Panc1 (cell line): ENCODE measurements at regions not wholly inside any gene's neighbourhood (a gene's known extent, or its start where the extent isn't known, plus 50 kb on each side); places are given as distances from the start of the nearest gene placed in this dataset.

ENCODE experiments used
- ATAC-seq: fragments of 200-7000 bp; cut with Tn5 transposase; 2 replicates; pipeline ENCODE4 v1.9.1; 2020; ENCODE audit warnings: mild to moderate bottlenecking, moderate library complexity
- BruUV-seq: library from RNA; stranded (reverse); fragments of 400-500 nt; replicated peaks from 2 replicates; lab custom pipeline; 2021; lab: Mats Ljungman, UMichigan
- CTCF ChIA-PET: fragments of 300-600 bp; sonication (Branson Sonifier 250); formaldehyde crosslinking; loops from one replicate; lab custom pipeline; 2022; ENCODE audit warnings: antibody characterized with exemption; lab: Charles Lee
- POLR2A ChIA-PET: fragments of 300-600 bp; sonication (Branson Sonifier 250); formaldehyde crosslinking; loops from one replicate; lab custom pipeline; 2022; ENCODE audit warnings: antibody characterized with exemption; lab: Charles Lee
- DNase-seq: peaks from one replicate; pipeline ENCODE4 v3.0.0-alpha.2; 2010; ENCODE audit warnings: low read depth, low spot score
- H3K27ac ChIP-seq: 2 replicates; pipeline ENCODE4 v1.5.1; 2011; ENCODE audit warnings: mild to moderate bottlenecking, low read length, inconsistent platforms
- H3K27me3 ChIP-seq: fragments of 200-500 bp; sonication (Bioruptor generic); 2 replicates; pipeline ENCODE4 v1.6.0; 2014; ENCODE audit warnings: low read length, inconsistent platforms; ENCODE audit not compliant: control insufficient read depth, insufficient read depth
- H3K36me3 ChIP-seq: fragments of 200-500 bp; sonication (Bioruptor generic); 2 replicates; pipeline ENCODE4 v1.5.1; 2014; ENCODE audit warnings: inconsistent platforms, mild to moderate bottlenecking, low read length, moderate library complexity; ENCODE audit not compliant: control insufficient read depth, insufficient read depth
- H3K4me1 ChIP-seq: 2 replicates; pipeline ENCODE4 v1.5.1; 2011; ENCODE audit warnings: inconsistent platforms, mild to moderate bottlenecking, low read length, moderate library complexity; ENCODE audit not compliant: control insufficient read depth, insufficient read depth
- H3K4me3 ChIP-seq, 2 experiments: 2 replicates each; pipeline ENCODE4 v1.5.1; 2011 to 2012; ENCODE audit warnings: low read depth in 2 of 2, low read length in 2 of 2, mild to moderate bottlenecking in 2 of 2, inconsistent platforms in 1 of 2, moderate library complexity in 1 of 2
- H3K9me3 ChIP-seq: fragments of 200-500 bp; sonication (Bioruptor generic); 2 replicates; pipeline ENCODE4 v1.5.1; 2014; ENCODE audit warnings: low read depth, mild to moderate bottlenecking, inconsistent platforms, low read length, moderate library complexity; ENCODE audit not compliant: control insufficient read depth, insufficient read depth
- CTCF ChIP-seq: fragments of 450-650 bp; IDR thresholded peaks from 2 replicates; pipeline ENCODE4 v1.5.1; 2017; ENCODE audit warnings: mild to moderate bottlenecking
- POLR2AphosphoS5 ChIP-seq: IDR thresholded peaks from 2 replicates; pipeline ENCODE4 v1.6.1; 2012; ENCODE audit warnings: mild to moderate bottlenecking, low read depth, low read length, moderate library complexity
- REST ChIP-seq, 2 experiments: IDR thresholded peaks; 2 replicates each; pipeline ENCODE4 v1.6.1; 2011 to 2012; ENCODE audit warnings: low read depth in 2 of 2, control low read depth in 1 of 2, low read length in 1 of 2, mild to moderate bottlenecking in 1 of 2, moderate library complexity in 1 of 2; ENCODE audit not compliant: insufficient read depth in 1 of 2
- SIN3A ChIP-seq: IDR thresholded peaks from 2 replicates; pipeline ENCODE4 v1.6.1; 2012; ENCODE audit warnings: low read depth, mild to moderate bottlenecking, low read length, moderate library complexity, borderline replicate concordance; ENCODE audit not compliant: insufficient read depth
- TCF7L2 ChIP-seq: IDR thresholded peaks from 2 replicates; pipeline ENCODE4 v1.6.1; 2011; ENCODE audit warnings: mild to moderate bottlenecking, low read depth, low read length, inconsistent platforms
- in situ Hi-C: cut with HindIII; loops from 2 replicates; pipeline ENCODE4 v1.10.0; 2016; ENCODE audit warnings: low sequenced_read_pairs, low pct_unique_long_range_greater_than_20kb
- intact Hi-C: fragments of 100-400 bp; cut with micrococcal nuclease; formaldehyde crosslinking; loops from one replicate; pipeline ENCODE4 v1.10.0; 2022; ENCODE audit not compliant: unreplicated experiment

- ATAC-seq (no peak), DNase-seq (no peak)
- BruUV-seq, result no TSS peak
- ChIA-PET POLR2A (no interaction called here), CTCF (no interaction called here)
- Histone ChIP-seq H3K9me3 (no peaks in the 10 kb centered on the region), H3K27me3 (no peaks in the 10 kb centered on the region), H3K4me1 (no peaks in the 10 kb centered on the region), H3K36me3 (no peaks in the 10 kb centered on the region), H3K27ac (no peak overlapping the region), H3K4me3 (no peak overlapping the region)
- intact Hi-C loops, result no loop called here
- in situ Hi-C loops, result no loop called here
- TF ChIP-seq TCF7L2 (no peak), CTCF (no peak), POLR2AphosphoS5 (no peak), REST (IDR thresholded peaks at IDR 0.05; ENCODE audit: insufficient read depth in 1 of 2, low read depth in 2 of 2, low read length in 1 of 2) (peak; percentile 40 to 55; a peak in 2 of 4 replicates)
Observed at GRCh38 chr14:97581016-97581415, 783.8 kb downstream of the VRK1 start.

GRCh38 chr14:97582022-97582421 is 784.8 kb downstream of the VRK1 start:
- Histone ChIP-seq H3K4me3 (no peak overlapping the region), H3K27ac (no peak overlapping the region), H3K27me3 (no peaks in the 10 kb centered on the region), H3K36me3 (no peaks in the 10 kb centered on the region), H3K4me1 (no peaks in the 10 kb centered on the region), H3K9me3 (no peaks in the 10 kb centered on the region)
- in situ Hi-C loops, result no loop called here
- ChIA-PET CTCF (no interaction called here), POLR2A (no interaction called here)
- ATAC-seq (no peak), DNase-seq (no peak)
- no TSS peak for BruUV-seq
- intact Hi-C loops, result no loop called here
- TF ChIP-seq POLR2AphosphoS5, result no peak
- no peak for TF ChIP-seq REST (IDR thresholded peaks at IDR 0.05; ENCODE audit: insufficient read depth in 1 of 2, low read depth in 2 of 2, low read length in 1 of 2)
- no peak for TF ChIP-seq CTCF
- no peak for TF ChIP-seq TCF7L2
- TF ChIP-seq SIN3A, result no peak
